ENCODE measurements at regions not wholly inside any gene's neighbourhood (a gene's known extent, or its start where the extent isn't known, plus 50 kb on each side); places are given as distances from the start of the nearest gene placed in this dataset.

GRCh38 chr15:96672629-96673028 lies 342.1 kb downstream of the NR2F2 start:
- in situ Hi-C loops (cut with MboI; ENCODE audit: low sequenced_read_pairs, unreplicated experiment), result no loop called here
- DNase-seq (ENCODE audit: low spot score), result no peak
- TF ChIP-seq CTCF (IDR thresholded peaks at IDR 0.05; ENCODE audit: borderline replicate concordance, control extremely low read depth, extremely low read depth, insufficient read depth, missing control alignments), result no peak

- no peak for DNase-seq (ENCODE audit: low spot score)
- in situ Hi-C loops (cut with MboI; ENCODE audit: low sequenced_read_pairs, unreplicated experiment), result no loop called here
- TF ChIP-seq CTCF (IDR thresholded peaks at IDR 0.05; ENCODE audit: borderline replicate concordance, control extremely low read depth, extremely low read depth, insufficient read depth, missing control alignments), result no peak
Measured at GRCh38 chr15:96678386-96678785, 347.9 kb downstream of the NR2F2 start.

- in situ Hi-C loops (cut with MboI; ENCODE audit: low sequenced_read_pairs, unreplicated experiment), result no loop called here
- no peak for DNase-seq (ENCODE audit: low spot score)
- TF ChIP-seq CTCF (IDR thresholded peaks at IDR 0.05; ENCODE audit: borderline replicate concordance, control extremely low read depth, extremely low read depth, insufficient read depth, missing control alignments), result no peak
Measured at GRCh38 chr15:96687388-96688107, 357.0 kb downstream of the NR2F2 start.

- no peak for TF ChIP-seq CTCF (IDR thresholded peaks at IDR 0.05; ENCODE audit: borderline replicate concordance, control extremely low read depth, extremely low read depth, insufficient read depth, missing control alignments)
- in situ Hi-C loops (cut with MboI; ENCODE audit: low sequenced_read_pairs, unreplicated experiment), result no loop called here
- DNase-seq (ENCODE audit: low spot score), result no peak
Measured at GRCh38 chr15:96690733-96691132, 360.2 kb downstream of the NR2F2 start.

- TF ChIP-seq CTCF (IDR thresholded peaks at IDR 0.05; ENCODE audit: borderline replicate concordance, control extremely low read depth, extremely low read depth, insufficient read depth, missing control alignments), result no peak
- DNase-seq (ENCODE audit: low spot score), result no peak
- in situ Hi-C loops (cut with MboI; ENCODE audit: low sequenced_read_pairs, unreplicated experiment), result no loop called here
Measured at GRCh38 chr15:96692826-96693225, 362.3 kb downstream of the NR2F2 start.

- no peak for TF ChIP-seq CTCF (IDR thresholded peaks at IDR 0.05; ENCODE audit: borderline replicate concordance, control extremely low read depth, extremely low read depth, insufficient read depth, missing control alignments)
- in situ Hi-C loops (cut with MboI; ENCODE audit: low sequenced_read_pairs, unreplicated experiment), result no loop called here
- DNase-seq (ENCODE audit: low spot score), result no peak
Measured at GRCh38 chr15:96693515-96693914, 363.0 kb downstream of the NR2F2 start.

Data from GM13976 (cell line).